ENCODE measurements at regions not wholly inside any gene's neighbourhood (a gene's known extent, or its start where the extent isn't known, plus 50 kb on each side); places are given as distances from the start of the nearest gene placed in this dataset.

DNA sequence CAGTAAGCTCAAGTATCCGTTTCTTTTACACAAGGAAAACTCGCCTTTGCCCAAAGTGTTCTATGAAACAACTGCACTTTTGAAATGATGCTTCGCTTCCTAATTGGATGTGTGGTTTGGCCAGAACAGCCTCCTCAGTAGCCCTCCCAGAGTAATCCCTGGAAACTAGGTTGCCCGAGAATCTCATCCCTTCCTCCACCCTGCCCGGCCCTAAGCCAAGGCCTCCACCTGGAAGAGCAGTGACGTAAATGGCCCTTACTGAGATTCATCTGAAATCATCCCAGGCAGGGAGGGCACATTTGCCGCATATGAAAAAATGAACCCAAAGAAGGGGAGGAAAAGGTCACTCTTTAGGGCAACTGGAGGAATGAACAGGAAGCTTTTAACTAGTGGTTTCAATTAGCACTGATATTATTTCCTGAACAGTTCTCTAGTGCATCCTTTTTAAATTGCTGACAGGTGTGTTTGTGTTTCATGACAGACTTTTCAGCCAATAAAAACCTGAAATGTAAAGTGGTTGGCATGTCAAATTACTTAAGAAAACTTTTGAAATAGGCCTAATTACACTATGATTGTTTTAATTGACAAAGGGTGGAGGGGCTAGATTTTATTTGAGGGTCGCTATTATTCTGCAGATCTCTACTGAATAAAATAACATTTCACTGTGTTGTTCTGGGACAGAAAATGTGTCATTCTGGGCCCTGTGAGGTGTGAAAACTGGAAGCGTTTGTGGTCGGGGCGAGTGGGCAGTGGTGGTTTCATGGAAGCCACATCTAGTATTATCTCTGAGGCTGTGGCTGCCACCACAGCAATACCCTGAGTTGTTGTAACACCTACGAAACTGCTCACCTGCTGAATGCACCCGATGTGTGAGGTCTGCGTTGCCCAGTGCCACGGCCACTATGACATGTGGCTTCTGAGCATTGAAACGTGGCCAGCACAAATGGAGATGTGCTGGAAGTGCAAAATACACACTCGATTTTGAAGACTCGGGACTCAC, 112.1 kb downstream of the ZIC5 start:
- DNase-seq (ENCODE audit: low spot score), result peak; percentile 55

DNA sequence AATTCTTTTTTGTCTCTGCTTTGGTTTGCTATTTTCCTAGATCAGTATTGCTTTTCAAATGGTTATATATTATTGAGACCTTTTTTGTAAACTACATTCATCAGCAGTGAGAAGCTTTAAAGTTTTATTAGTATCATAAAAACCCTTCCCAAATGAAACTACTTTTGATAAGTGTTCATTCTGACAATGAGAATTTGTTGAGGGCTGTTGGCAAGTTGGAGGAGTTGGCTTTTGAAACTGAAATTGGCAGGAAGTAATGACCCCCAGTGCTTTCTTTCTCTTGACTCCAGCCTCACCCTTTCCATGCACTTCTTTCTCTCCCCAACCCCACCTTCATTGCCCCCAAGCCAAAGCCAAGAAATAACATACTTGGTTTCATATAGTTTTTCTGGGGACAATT, 113.8 kb downstream of the ZIC5 start:
- DNase-seq (ENCODE audit: low spot score), result no peak

DNA sequence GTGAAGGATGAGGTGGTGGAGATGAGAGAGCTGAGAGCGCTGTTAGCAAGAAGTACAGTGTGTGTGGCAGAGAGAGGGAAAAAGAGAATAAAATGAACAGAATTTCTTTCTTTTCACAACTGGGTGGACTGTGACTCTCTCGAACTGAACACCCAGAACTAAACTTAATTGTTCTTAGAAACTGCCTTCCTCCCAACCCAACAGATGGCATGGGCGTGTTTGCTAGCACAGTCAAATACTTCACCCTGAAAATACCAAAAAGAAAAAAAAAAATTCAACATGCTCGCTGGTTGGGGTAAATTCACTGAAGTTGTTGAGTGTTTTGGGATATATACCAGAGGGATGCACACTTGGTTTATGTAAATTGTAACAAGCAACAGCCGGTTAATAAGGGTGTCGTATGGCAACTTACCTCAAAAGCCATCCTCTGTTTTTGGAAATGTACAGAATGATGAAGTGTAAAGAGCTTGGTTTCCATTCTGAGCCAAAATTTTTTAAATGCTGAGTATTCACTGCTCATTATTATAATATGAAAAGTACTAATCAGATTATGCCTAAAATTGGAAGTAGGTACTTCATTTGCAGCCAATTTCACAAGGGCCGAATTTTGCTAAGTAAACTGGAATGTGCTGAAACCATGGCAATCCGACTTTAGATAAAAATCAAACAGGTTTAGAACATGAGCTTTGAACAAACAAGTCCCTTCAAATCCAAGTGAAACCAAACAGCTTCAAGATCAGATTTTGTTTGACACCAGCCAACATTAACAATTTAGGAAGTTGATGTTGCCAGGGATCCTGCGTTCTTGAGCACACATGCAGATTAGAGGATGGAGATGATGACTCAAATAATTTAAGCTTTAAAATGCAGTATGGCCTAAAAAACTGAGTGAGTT, 115.8 kb downstream of the ZIC5 start:
- no peak for DNase-seq (ENCODE audit: low spot score)

DNA sequence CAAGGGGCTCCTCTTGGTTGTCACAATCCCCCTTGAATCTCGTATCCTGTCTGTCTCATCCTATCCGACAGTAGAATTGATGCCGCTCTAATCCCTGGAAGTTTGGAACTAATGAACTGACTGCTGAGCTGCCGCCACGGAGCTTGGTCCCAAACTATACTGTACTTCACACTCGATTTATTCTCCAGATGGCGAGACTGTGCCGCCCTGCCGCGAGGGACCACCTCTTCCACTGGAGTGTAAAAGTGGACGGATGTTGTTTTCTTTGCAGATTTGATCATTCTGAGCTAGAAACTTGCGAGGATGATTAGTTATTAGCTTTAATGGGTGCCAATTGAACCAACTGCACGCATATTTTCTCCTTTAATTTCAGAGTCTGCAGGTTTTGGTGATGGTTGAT, 117.2 kb downstream of the ZIC5 start:
- DNase-seq (ENCODE audit: low spot score), result no peak

DNA sequence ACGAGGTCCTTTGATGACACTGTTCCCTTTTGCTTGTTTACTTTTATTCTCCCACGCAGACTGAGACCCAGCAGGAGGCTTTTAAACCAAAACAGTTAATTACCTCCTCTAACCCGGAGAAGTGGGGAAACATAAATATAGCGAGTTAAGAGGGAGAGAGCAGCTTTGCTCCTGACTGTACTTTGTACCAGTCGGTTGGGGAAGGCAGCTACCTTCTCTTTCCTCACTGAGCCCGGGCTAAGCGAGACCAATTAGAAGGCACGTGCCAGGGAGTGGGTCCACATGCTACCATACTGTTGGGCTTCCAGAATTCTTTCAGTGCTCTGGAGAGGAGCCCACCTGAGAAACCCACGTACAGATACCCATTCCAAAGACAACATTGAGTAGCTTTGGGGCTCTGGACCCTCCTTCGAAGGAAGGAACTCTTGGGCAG, 124.2 kb downstream of the ZIC5 start:
- DNase-seq (ENCODE audit: low spot score), result no peak

DNA sequence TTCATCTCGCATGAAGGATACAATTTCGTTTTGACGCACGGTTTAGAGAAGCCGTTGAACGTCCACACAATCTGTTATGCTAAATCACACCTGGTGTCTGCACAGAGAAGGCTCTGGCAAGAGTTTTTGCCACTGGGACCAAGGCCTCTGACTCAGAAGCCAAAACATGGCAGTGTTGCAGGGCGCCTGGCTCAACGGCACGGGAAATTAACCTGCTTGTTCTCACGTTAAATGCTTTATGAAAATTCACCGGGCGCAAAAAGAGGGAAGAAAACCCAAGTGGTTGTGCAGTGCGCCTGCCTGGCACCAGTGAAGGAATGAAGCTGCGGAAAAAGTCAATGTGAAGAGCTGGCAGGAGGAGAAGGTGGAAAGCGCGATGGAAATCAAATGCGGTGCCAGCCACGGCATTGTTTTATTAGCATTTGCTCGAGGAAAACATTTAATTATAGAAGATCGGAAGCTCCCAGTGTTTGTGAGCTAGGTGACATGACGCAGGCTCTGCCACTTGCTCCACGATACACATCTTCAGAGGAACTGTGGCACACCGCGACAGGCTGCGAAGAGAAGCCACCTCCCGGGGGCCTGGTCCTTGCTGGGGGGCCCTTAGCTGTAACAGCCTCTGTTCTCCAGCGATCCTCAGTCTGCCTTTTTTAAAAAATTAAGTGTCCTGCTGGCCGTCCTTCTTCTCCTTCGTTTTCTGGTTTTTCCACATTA, 126.2 kb downstream of the ZIC5 start:
- no peak for DNase-seq (ENCODE audit: low spot score)

DNA sequence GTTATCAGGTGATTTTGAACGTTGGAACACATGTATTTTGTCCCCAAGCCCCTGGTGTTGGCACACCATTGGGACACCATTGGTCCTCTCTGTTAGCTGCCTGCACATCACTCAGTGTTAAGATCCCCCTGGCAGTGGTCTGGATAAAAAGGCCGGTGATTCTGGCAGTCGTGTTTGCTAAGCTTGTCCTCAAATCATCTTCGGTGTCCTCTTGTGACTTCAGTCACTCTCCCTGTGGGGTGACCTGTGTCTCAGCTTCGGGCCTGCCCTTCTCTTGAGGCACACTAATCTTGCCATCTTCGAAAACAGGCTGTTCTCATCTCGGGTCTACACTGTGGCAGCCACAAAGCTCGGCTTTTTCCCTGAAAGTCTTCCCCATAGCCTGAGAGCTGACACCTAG, 127.1 kb downstream of the ZIC5 start:
- DNase-seq (ENCODE audit: low spot score), result no peak

DNA sequence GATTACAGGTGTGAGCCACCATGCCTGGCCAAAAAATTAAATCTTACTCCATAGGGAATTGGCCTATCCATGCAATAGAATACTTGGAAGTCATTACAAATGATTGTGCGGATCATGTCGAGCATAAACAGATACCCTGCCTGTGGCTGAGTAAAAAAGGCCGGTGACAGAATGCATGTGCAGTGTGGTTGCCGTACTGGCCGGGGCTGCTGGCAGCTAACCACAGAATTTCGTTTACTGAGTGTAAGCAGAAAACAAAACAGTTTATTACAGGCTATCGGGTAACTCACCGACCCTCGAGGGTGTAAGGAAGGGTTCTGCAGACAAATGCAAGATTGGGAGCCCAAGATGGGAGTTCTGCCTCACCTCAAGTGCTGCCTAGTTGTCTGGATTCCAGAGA, 127.7 kb downstream of the ZIC5 start:
- no peak for DNase-seq (ENCODE audit: low spot score)

DNA sequence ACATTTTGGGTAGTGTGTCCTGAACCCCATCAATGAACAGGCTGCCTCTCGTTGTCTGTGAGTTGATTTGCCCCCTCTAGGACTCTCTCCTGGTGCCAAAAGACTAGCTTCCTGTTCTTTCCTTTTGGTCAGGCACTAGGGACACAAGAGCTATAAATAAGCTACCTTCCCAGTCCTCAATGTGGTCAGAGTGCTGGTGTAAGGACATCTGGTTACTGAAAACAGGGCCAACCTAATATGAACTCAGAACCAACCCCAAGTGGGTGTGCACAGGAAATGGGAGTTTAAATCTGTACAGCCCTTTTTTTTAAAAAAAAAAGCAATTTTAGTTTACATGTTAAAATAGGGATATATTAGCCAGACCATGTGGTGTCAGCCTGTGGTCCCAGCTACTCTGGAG, 129.2 kb downstream of the ZIC5 start:
- no peak for DNase-seq (ENCODE audit: low spot score)

DNA sequence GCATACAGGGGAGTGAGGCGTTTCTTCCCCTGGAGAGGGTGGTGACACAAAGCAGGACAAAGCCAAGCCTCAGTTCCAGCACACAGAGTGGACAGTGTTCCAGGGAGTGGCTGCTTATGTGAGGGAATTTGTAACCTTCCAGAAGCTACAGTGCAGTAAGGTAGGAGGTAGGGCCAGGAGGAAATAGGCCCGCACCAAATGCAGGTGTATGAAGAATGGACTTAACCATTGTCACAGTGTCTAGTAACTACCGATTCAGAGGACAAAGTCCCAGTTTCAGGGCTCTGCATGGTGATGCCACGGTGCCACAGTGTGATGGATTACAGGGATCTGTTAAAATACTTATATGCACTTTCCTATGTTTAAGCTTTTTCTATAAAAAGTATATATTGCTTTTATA, 135.3 kb downstream of the ZIC5 start:
- no peak for DNase-seq (ENCODE audit: low spot score)

DNA sequence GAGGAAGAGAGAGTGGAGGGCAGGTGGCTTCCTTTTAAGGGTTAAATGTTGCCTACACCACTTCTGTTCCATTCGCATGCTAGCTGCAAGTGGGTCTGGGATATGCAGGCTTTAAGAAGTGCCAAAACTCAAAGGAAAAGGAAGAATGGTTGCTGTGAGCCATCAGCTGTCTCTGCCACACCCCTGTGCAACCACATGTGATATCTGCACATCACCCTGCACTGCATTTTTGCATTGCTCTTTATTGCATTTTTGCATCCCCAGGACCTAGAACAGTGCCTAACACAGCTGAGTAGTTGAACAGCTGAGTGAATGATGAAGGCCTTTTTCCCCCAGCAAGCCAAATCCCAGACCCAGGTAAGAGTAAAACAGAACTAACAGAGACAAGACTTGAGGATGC, 136.1 kb downstream of the ZIC5 start:
- no peak for DNase-seq (ENCODE audit: low spot score)

DNA sequence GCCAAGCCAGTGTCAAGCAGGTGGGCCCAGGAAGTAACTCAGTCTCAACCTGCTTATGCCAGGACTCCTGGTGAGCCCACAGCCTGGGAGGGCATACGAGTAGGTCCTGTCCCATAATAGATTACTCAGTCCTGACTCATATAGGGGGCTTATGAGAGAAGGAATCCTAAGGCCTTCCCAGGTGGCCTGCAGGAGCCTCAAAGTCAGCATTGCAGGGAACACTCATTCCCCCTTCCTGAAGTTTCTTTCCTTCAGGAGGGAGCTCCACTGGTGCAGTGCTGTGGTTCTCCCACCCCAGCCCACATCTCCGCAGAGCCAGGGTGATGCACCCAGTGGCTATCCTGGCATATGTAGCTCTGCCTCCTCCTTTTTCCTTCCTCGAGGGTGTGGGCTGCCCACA, 137.3 kb downstream of the ZIC5 start:
- DNase-seq (ENCODE audit: low spot score), result no peak

DNA sequence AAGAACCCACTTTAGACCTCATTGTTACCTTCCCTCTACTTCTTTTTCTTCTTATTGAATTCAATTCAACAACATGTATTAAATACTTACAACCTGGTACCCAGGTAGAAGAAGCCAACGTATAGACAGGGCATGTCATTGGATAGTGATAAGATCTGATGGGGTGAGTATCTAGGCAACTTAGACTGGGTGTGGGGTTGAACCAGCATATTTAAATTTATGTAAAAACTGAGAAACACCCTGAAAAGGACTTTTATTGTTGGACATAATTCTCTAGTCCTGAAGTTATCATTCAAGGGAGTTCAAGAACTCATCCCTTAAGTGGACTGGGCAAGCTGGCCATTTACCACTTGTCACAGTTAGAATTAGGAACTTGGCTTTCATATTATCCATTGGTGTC, 139.2 kb downstream of the ZIC5 start:
- DNase-seq (ENCODE audit: low spot score), result no peak

DNA sequence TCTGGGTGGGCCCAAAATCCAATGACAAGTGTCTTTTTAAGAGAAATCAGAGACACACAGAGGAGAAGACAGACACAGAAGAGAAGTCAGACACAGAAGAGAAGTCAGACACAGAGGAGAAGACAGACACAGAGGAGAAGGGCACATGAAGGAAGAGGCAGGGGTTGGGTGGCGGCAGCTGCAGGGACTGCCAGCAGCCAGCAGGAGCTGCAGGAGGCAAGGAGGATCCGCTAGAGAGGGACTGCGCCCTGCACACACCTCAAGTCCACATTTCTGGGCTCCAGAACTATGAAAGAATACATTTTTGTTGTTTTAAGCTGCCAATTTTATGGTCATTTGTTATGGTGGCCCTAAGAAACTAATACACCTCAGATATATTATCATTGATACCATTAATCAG, 140.6 kb downstream of the ZIC5 start:
- no peak for DNase-seq (ENCODE audit: low spot score)

DNA sequence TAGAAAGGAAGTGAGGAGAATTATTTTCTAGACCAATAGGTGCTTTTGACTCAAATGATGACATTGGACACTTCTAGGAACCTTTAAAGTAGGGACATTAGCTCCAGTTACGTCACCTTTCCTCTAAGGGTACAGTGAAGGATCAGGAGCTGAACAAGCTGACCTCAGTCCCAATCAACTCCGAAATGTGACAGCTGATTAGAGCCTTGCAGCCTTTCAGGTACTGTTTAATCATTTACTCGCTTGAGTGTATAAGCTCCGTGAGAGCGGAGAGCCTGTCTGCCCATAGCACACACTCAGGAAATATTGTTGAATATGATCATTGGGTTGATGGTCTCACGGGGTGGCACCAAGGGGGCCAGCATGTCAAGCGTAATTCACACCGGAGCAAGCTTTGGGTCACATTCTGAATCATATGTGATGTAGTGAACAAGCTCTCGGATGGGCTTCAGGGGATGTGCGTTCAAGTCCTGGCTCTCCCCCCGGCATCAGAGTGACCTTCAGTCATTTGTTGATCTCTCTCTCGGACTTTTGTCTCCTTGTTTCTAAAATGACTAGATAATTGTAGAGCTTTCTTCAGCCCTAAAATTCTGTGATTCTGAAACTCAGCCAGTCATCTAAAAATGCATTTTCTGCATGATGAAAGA, 141.9 kb downstream of the ZIC5 start:
- DNase-seq (ENCODE audit: low spot score), result no peak

DNA sequence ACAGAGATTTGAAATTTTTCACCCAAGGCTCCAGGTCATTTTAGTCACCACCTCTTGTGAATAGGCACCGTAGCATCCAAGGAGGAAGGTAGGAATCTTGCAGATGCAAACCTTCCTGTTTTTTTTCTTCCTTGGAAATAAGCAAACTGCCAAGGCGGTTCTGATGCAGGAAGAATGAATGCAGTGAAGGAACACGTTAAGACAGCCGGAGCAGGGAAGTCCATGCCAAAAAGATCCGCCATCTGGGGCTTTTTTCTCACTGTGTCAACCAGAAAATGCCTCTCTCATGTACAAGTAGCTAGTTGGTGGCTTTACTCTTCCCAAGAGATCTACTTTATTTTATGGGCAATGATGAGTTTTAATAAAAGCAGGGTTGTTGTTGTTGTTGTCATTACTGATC, 142.4 kb downstream of the ZIC5 start:
- DNase-seq (ENCODE audit: low spot score), result no peak

DNA sequence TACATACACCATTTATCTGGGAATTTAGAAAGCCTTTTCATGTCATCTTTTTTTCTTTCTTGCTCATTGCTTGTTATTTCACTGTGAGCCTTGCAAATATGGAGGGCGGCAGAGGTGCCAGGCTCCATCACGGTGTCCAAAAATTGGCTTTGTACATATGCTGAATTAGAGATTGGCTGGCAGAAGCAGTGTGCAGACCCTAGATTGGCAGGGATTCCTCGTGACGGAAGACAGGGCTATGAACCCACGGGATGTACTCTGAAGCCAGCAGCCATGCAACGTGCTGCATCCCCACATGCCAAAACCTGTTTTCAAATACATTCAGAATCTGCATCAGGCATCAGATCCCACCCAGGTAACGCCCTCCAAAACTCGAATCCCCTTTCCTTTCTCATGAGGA, 142.8 kb downstream of the ZIC5 start:
- DNase-seq (ENCODE audit: low spot score), result no peak

DNA sequence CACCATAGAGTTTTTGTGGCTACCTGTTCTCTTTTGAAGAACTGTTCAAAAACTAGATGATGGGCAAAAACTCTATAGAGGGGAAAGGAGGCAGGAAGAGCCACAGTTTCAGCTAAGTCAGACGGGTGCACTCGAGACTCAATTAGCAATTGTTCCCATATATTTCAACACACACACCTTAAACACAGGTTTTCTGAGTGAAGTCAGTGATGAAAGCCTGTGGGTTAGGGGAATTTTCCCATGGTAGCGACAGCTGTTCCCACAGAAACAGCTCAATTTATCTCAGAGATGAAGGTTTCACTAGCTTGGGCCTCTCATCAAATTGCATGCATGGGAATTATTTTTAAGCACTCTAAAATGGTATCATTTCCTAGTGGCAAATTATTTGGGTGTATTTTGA, 143.4 kb downstream of the ZIC5 start:
- DNase-seq (ENCODE audit: low spot score), result no peak

DNA sequence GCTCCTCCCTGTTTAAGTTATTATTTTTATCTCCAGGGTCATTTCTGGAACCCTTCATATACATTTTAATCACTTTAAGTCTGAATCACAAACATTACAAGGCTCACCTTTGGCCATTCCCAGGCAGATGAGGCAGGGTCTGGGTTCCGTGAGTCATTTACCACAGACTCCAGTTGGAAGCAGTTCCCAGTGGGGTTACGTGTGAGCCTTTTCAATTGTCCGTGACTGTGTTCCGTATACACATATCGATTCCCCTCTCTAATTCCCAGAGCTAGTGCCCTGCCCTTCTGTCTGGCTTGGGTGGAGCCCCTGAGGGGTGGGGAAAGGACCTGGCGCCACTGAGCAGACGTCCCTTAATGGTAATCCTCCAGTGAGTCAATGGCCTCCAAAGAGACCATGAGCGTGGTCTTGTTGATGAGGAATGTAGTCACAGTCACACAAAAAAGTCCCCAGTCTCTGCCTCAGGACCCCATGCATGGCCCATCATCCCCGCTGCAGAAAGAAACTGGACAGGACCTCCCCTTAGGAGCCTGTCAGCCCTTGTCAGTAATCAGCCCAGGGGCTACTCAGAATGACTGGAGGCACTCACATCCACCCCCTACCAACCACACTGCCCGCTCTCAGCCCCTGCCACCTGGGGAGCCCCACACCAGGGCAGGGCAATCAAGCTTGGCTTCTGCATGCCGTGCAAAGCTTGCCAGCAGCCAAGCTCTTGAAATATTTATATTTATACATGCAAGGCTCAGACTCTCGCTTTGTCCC, 144.4 kb downstream of the ZIC5 start:
- no peak for DNase-seq (ENCODE audit: low spot score)

DNA sequence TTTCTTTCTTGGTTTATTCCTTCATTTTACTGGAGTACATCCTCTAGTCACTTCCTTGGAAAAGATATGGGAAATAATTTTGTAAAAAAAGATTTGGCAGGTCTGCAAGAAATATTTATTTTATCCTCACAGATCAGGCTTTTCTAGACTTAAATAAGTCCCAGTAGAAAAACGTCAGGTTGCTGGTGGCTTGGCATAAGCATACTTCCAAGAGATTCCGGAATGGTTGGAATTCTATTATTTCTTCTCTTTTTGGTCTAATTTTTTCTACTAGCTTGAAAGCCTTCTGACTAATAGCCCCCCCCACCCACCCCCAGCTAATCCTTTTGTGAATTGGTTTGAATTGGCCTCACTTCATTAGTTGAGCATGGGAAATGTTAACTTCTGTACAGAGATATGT, 147.6 kb downstream of the ZIC5 start:
- no peak for DNase-seq (ENCODE audit: low spot score)

DNA sequence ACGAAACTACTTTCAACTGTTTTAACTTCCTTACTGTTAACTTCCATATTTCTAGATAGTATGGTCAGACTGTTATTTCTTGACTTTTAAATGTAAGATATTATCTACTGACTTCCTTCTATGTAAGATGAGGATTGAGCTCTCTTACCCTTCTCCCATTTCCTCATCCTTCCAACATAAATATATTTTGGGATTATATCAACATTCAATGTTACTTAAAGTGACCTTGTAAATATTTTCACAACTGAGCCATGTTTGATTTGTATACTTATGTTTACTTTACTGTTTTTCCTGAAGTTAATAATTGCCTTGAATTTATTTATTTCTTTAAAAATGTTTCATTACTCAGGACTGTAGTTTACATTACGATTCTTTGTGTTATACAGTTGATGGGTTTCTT, 148.7 kb downstream of the ZIC5 start:
- no peak for DNase-seq (ENCODE audit: low spot score)

Data from activated CD4-positive, alpha-beta T cell treated with anti-CD3 and anti-CD28 coated beads, Interleukin-2, Interleukin-4, amounts not matched to agents 100 ng/mL and 50 ng/mL, durations not matched to agents 16 hours and 8 hours (primary cell).